ENCODE measurements at regions not wholly inside any gene's neighbourhood (a gene's known extent, or its start where the extent isn't known, plus 50 kb on each side); places are given as distances from the start of the nearest gene placed in this dataset.

DNA sequence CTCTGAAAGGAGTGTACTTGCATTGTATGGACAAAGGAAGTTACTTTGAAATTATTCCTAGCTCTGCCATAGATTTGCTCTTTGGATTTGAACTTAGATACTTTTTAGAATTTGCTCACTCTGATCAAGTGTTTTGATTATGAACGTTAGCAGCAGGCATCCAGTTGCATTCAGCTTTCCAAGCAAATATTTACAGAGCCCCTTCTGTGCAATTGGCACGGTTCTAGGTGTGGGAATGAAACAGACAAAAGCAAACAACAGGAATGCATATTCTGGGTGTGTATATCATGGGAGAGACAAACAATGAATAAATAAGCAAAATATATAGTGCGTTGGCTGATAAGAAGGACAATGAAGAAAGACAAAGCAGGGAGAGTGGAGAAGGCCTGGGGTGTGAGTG lies 125.5 kb upstream of the ADAMTS9 start:
- TF ChIP-seq POLR2A (IDR thresholded peaks at IDR 0.05), result no peak
- TF ChIP-seq, protein P1, sequence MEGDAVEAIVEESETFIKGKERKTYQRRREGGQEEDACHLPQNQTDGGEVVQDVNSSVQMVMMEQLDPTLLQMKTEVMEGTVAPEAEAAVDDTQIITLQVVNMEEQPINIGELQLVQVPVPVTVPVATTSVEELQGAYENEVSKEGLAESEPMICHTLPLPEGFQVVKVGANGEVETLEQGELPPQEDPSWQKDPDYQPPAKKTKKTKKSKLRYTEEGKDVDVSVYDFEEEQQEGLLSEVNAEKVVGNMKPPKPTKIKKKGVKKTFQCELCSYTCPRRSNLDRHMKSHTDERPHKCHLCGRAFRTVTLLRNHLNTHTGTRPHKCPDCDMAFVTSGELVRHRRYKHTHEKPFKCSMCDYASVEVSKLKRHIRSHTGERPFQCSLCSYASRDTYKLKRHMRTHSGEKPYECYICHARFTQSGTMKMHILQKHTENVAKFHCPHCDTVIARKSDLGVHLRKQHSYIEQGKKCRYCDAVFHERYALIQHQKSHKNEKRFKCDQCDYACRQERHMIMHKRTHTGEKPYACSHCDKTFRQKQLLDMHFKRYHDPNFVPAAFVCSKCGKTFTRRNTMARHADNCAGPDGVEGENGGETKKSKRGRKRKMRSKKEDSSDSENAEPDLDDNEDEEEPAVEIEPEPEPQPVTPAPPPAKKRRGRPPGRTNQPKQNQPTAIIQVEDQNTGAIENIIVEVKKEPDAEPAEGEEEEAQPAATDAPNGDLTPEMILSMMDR (IDR thresholded peaks at IDR 0.05), result no peak

Data from transverse colon (tissue), 3 donors.